Body of pancreas (tissue), 4 donors: ENCODE measurements at regions not wholly inside any gene's neighbourhood (a gene's known extent, or its start where the extent isn't known, plus 50 kb on each side); places are given as distances from the start of the nearest gene placed in this dataset.

Experiments used
- POLR2A ChIP-seq, 3 donors: fragments of 450-650 bp; IDR thresholded peaks; one replicate each; pipeline ENCODE4 v1.6.1; 2016; ENCODE audit warnings: antibody characterized with exemption in 3 of 3, mild to moderate bottlenecking in 2 of 3
- TF ChIP-seq, protein P1 (sequence below), 7 experiments: fragments of 450-650 bp in 4 of 7; fragments of 200-600 bp in 3 of 7; sonication (generic) in 3 of 7; IDR thresholded peaks; one replicate each; pipeline ENCODE4 v1.5.1; 2016 to 2019; ENCODE audit warnings: antibody characterized with exemption in 7 of 7

DNA sequence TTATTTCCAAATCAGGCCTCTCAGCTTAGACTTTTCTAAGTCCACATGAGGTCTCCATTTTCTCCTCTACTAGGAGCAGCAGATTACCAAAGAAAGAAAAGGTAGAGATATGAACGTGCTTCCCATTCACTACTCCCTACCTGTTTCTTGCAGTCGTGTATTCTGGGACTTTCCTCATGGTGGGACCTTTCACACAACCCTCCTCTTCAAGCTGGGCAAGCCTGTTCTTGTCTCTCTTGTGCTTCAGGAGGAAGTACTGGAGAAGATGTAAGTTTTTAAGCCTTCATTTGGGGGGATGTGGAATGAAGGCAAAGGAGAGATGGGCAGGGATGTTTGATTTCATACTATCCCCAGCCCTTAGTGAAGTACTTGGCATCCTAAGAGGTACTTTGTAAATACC is 128.8 kb upstream of the SESN3 start:
- TF ChIP-seq, protein P1, sequence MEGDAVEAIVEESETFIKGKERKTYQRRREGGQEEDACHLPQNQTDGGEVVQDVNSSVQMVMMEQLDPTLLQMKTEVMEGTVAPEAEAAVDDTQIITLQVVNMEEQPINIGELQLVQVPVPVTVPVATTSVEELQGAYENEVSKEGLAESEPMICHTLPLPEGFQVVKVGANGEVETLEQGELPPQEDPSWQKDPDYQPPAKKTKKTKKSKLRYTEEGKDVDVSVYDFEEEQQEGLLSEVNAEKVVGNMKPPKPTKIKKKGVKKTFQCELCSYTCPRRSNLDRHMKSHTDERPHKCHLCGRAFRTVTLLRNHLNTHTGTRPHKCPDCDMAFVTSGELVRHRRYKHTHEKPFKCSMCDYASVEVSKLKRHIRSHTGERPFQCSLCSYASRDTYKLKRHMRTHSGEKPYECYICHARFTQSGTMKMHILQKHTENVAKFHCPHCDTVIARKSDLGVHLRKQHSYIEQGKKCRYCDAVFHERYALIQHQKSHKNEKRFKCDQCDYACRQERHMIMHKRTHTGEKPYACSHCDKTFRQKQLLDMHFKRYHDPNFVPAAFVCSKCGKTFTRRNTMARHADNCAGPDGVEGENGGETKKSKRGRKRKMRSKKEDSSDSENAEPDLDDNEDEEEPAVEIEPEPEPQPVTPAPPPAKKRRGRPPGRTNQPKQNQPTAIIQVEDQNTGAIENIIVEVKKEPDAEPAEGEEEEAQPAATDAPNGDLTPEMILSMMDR (IDR thresholded peaks at IDR 0.05), result no peak
- no peak for TF ChIP-seq POLR2A (IDR thresholded peaks at IDR 0.05)
